ENCODE measurements at regions not wholly inside any gene's neighbourhood (a gene's known extent, or its start where the extent isn't known, plus 50 kb on each side); places are given as distances from the start of the nearest gene placed in this dataset.
"Not testable (repeated sequence)": the region's sequence is repeated elsewhere in the genome, so short reads cannot be mapped to it uniquely, and the experiment has no call there.

- no peak for DNase-seq (ENCODE audit: low read depth in 2 of 2)
These were observed 166.4 kb upstream of the SLC27A6 start for GRCh38 chr5:128798871-128799270.

- DNase-seq (ENCODE audit: low read depth in 2 of 2), result no peak
These were observed 165.3 kb upstream of the SLC27A6 start for GRCh38 chr5:128799945-128800344.

GRCh38 chr5:128800377-128800776 is 164.9 kb upstream of the SLC27A6 start:
- DNase-seq (ENCODE audit: low read depth in 2 of 2), result no peak

- no peak for DNase-seq (ENCODE audit: low read depth in 2 of 2)
These were observed 151.8 kb upstream of the SLC27A6 start for GRCh38 chr5:128813317-128814070.

- no peak for DNase-seq (ENCODE audit: low read depth in 2 of 2)
These were observed 150.1 kb upstream of the SLC27A6 start for GRCh38 chr5:128815201-128815600.

- no peak for DNase-seq (ENCODE audit: low read depth in 2 of 2)
These were observed 139.5 kb upstream of the SLC27A6 start for GRCh38 chr5:128825826-128826225.

- no peak for DNase-seq (ENCODE audit: low read depth in 2 of 2)
These were observed 139.0 kb upstream of the SLC27A6 start for GRCh38 chr5:128826275-128826674.

GRCh38 chr5:128836571-128836970 is 128.7 kb upstream of the SLC27A6 start:
- DNase-seq (ENCODE audit: low read depth in 2 of 2), result no peak

GRCh38 chr5:128838623-128839022 is 126.7 kb upstream of the SLC27A6 start:
- no peak for DNase-seq (ENCODE audit: low read depth in 2 of 2)

GRCh38 chr5:128842241-128842640 is 123.0 kb upstream of the SLC27A6 start:
- DNase-seq (ENCODE audit: low read depth in 2 of 2), result no peak

- no peak for DNase-seq (ENCODE audit: low read depth in 2 of 2)
These were observed 120.8 kb upstream of the SLC27A6 start for GRCh38 chr5:128844354-128844923.

GRCh38 chr5:128850049-128850448 is 115.2 kb upstream of the SLC27A6 start:
- DNase-seq (ENCODE audit: low read depth in 2 of 2), result no peak

GRCh38 chr5:128854931-128855330 is 110.4 kb upstream of the SLC27A6 start:
- no peak for DNase-seq (ENCODE audit: low read depth in 2 of 2)

GRCh38 chr5:128857076-128857677 is 108.1 kb upstream of the SLC27A6 start:
- no peak for DNase-seq (ENCODE audit: low read depth in 2 of 2)

- DNase-seq (ENCODE audit: low read depth in 2 of 2), result no peak
These were observed 106.3 kb upstream of the SLC27A6 start for GRCh38 chr5:128858995-128859394.

- not testable (repeated sequence) for DNase-seq (ENCODE audit: low read depth in 2 of 2)
These were observed 104.1 kb upstream of the SLC27A6 start for GRCh38 chr5:128861155-128861554.

- no peak for DNase-seq (ENCODE audit: low read depth in 2 of 2)
These were observed 95.3 kb upstream of the SLC27A6 start for GRCh38 chr5:128869970-128870369.

GRCh38 chr5:128870373-128870772 is 94.9 kb upstream of the SLC27A6 start:
- DNase-seq (ENCODE audit: low read depth in 2 of 2), result no peak

GRCh38 chr5:128870923-128871322 is 94.4 kb upstream of the SLC27A6 start:
- no peak for DNase-seq (ENCODE audit: low read depth in 2 of 2)

GRCh38 chr5:128876569-128877382 is 88.5 kb upstream of the SLC27A6 start:
- no peak for DNase-seq (ENCODE audit: low read depth in 2 of 2)

- DNase-seq (ENCODE audit: low read depth in 2 of 2), result no peak
These were observed 87.8 kb upstream of the SLC27A6 start for GRCh38 chr5:128877476-128877875.

GRCh38 chr5:128881502-128882018 is 83.7 kb upstream of the SLC27A6 start:
- DNase-seq (ENCODE audit: low read depth in 2 of 2), result no peak
